HG03025 (cell line): ENCODE measurements at regions not wholly inside any gene's neighbourhood (a gene's known extent, or its start where the extent isn't known, plus 50 kb on each side); places are given as distances from the start of the nearest gene placed in this dataset.

Experiments
- ATAC-seq: cut with Tn5 transposase; IDR thresholded peaks from one replicate; pipeline ENCODE4 v1.9.1; 2021; ENCODE audit warnings: mild to moderate bottlenecking, moderate library complexity; ENCODE audit not compliant: unreplicated experiment, low FRiP score

DNA sequence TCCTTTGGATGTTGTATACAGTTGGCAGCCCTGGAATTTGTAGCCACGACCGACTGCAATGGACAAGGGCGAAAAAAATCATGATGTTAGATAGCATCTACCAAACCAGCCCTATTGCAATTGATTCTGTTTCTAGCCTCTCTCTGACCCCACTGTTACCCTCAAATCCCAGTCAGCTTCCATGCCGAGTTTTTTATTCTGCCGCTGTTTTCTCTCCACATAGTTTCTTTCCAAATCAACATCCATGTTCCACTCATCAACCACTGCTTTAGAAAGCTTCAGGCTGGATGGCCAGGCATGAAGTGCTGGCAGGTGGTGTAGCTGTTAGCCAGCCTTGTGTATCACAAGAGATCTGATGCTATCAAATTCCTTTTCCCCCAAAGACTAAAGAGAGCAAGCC, 272.8 kb downstream of the FIGN start:
- ATAC-seq, result no peak

DNA sequence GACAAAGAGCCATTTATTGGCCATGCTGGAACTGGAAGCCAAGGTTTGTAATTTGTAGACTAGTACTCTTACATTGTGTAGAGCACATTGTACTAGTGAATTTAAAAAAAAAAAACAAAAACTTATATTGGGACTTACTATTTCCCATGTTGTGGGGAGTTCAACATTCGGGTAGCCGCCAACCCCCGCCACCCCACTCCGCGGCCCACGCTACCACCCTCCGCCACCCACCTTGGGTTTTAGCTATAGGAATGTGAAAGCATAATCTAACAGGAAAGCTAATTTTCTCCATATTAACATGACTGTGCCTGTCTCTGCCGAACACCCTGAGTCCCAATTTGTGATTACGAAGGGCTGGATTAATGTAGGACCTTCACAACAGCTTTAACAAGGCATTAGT, 275.8 kb downstream of the FIGN start:
- ATAC-seq, result no peak

DNA sequence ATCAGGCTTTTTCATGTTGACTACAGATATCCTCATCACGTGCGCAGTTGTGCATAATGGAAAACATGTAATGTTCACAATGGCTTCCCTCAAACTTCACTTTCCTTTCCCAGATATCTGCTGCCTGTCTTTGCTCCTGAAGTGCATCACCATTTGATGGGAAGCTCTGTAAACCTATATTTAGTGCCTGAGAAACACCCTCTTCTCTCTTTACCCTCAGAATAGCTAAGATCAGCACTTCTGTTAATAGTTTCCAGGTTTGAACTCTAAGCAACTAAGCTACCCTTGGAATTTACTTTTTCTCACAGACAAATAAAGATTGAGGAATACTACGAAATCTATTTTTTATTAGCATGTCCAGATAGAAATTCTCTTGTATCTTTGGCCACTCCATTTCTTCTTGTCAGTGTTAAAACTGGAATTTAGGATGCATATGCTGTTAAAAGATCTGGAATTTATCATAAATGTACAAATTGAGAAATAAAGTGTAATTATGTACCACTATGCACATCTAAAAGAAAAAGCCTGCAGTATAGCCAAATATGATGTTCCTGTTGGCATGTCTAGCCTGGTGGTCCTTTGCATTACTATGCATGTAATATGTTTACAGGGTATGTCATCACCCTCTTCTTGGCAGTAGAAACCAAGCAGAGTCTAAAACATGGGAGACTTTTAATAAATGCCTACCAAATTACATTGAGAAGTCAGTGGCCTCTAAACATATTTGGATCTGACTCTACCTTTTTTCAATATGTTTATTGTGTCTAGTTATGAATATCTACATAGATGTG, 278.7 kb downstream of the FIGN start:
- no peak for ATAC-seq

DNA sequence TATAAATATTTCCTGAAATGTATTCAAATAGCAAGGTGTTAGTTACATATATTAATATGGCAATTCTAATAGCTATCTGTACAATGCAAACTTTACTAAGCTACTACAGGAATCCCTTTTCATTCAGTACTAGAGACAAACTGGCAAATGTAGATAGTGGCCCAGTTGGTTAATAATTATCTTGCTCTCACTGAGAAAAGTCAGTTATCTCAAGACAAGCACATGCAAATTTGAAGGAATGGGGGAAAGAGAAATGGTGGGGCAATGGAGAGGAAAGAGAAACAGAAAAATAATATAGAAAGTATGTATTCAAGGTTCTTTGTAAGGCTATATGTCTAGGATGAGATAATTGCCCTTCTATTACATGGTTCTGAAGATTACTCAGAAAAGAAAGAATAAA, 280.0 kb downstream of the FIGN start:
- peak; percentile 70 for ATAC-seq

DNA sequence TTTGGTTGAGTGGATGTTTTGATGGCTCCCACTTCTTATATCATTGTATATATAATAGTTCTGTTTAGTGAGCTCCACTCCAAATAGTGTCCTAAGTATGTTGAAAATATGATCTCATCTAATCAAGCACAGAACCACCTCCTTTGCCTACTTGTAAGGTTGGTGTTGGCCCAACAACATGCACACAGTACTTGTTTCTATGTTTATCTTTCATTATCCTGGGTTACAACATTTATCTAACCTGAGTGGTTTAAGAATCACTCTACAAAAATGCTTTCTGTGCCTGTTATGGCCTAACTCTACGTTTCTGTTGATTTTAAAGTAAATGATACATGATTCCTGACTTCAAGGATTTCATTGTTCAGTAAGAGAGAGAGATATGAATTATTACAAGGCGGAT, 281.9 kb downstream of the FIGN start:
- no peak for ATAC-seq

DNA sequence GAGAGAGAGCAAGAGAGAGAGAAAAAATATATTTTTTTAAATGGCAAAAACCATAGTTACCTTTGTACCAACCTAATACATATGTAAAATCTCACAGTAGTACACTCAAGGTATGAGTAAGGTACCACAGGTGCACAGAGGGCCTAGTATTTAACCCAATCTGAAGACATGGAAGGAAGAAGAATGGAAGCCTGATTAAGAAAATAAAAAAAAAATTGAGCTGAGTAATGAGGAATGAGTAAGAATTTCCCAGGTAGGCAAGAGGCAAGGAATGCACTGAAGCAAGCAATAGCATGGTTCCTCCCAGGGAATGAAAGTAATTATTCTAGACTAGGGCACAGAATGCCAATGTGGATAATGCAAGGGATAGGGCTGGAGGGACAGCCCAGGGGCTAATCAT, 294.2 kb downstream of the FIGN start:
- ATAC-seq, result no peak

DNA sequence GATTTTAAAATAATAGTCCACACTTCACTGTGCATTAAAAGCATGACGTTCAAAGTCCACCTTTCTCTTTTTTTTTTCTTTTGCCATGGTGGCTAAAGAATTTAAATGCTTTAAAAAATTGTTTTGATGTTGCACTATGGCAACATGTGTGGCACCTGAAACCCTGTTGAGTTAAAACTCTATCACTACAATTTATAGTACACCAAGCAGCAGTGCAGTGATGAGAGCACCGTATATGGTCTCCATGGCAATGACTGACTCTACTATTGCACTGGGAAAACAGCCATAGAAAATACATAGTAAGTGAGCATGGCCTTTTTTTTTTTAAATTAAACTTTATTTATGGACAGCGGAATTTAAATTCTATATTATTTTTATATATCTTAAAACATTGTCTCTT, 298.8 kb downstream of the FIGN start:
- ATAC-seq, result no peak

DNA sequence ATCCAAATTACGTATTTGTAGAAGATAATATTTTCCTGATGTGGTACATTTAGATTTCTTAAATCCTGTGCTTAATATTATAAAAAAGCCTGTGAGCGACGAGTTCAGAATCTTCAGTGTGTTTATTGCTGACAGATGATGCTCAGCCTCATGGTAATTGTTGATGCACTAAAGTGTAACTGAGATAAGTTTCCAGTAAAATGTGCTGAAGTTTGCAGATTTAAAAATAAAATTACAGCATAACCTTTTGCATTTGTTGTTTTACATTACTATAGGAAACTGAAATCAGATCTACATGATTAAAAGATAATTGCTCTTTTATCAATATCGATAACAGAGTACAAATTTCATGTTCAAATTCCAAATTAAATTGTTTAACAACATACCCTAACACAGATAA, 307.6 kb downstream of the FIGN start:
- ATAC-seq, result no peak

DNA sequence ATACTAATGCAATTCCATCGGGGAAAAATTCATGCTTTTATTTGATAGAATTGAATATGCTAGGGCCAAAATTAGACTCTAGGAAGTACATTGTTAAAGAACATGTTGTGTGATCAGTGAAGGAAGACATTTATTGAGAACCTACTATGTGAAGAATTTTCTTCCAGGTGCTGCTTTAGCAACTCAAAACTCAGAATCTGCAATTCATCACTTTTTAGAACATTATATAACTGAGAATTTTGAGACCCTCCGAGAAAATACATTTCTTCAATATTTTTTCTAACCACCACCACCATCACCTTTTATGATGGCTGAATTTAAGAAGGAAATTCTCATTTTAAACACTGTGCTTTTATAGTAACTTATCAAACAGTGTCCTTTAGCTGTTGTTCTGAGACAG, 315.2 kb downstream of the FIGN start:
- no peak for ATAC-seq

DNA sequence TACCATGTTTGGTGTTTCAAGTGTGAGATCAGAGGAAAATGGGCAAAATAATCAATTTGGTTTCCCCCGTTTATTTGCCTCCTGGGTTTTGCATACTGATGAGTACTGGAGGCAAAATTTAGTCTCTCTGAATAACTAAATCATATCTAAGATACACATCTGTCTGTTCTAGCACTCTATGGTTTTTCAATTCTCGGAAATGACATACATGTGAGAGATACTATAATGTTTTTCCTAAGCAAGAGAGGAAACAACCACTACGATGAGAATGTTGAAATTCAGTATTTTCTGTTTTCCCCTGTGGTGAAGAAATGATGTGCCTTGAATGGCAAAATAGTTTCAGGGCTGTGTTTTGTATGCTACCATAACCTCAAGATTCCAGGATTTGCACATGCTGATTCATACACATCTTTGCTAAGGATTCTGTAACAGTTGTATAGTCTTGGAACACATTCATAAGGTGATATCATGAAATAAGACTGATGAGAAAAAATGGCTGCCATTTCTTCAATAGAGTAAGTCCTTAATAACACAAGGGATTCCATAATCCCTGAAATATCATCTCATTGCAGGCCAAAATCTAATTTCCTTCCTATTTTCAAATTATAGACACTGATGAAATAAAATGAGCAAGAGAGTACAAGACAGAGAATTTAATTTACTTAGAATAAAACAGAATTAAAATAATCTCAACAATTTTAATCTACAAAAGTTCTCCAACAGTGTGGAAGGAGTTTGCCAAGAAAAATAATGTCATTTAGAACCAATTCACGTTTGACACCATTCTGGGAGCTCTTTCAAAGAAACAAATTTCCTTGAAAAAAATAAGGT, 316.6 kb downstream of the FIGN start:
- ATAC-seq, result no peak

DNA sequence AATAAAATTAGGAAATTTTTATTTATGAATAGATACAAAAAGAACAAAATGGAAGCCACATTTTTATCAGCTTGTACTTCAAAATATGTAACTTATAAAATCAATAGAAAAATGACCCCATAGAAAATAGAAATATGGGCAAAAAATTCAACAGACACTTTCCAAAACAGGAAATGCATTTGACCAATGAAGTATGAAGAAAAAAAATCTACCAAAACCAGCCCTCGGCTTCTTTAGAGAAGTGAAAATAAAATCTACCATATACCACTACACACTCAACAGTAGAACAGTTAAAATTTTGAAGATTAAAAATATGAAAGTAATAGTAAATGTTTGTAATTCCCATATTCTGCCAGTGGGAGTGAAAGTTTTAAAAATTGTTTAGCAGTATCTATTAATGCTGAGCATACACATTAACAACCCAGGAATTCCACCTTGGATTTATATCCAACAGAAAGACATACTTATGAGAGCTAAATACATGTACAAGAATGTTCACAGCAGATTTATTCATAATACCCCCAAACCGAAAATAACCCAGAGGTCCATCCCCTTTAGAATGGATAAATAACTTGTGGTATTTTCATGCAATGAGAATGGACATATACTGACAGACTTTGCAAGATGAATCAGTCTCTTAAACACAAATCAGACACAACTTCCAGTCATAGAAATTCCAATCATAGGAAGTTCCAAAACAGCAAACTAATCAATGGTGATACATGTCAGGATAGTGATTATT, 318.0 kb downstream of the FIGN start:
- ATAC-seq, result peak; percentile 65

DNA sequence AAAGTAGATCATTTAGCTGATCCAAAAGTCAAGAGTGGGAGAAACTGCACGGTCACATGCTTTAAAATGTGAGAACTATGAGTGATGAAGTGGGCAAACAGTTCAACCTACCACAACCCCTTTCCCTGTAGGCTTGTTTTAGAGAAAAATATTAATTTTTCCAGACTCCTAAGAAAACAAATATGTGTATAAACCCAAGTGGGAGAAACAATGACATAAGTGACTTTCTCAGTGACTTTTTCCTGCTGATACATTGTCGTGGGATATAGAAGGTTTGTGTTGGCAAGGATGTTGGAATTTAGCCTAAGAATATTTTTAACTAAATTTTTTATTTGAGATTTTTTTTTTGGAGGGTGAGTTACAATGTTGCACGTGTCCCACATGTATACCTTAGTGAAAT, 321.7 kb downstream of the FIGN start:
- ATAC-seq, result no peak

DNA sequence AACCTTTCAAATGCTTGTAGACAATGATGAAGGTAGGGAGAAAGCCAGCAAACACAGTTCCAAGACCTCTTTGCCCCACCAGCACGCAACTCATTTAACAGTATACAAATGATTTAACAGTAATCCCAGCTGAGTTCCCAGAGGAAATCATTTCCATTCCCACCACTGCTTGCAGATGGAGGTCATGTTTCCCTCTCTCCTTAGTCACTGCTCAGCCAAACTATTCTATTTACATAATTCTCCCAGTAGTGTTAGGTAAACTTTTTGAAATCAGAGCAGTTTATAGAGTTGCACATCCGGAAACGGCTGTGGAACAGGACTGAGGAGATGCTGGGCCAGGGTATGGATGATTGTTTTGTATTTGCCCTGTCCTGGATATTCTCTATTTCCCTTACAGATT, 328.5 kb downstream of the FIGN start:
- ATAC-seq, result no peak

DNA sequence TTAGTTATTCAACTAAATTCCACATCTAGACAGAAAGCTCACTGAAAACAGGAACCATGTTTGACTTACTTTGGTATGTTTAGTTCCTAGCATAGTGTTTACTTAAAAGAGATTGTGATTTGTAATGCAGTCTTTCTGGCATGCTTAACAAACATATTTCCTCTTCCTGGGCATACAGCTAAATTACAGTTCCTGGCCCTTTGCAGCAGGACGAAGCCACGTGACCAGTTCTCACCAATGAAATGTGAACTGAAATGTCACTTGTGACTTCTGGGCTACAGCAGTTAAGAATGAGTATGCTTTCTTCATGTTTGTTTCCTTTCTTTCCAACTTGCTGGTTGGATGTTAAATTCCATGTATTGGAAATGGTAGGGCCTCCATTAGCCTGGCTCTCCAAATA, 330.5 kb downstream of the FIGN start:
- no peak for ATAC-seq

DNA sequence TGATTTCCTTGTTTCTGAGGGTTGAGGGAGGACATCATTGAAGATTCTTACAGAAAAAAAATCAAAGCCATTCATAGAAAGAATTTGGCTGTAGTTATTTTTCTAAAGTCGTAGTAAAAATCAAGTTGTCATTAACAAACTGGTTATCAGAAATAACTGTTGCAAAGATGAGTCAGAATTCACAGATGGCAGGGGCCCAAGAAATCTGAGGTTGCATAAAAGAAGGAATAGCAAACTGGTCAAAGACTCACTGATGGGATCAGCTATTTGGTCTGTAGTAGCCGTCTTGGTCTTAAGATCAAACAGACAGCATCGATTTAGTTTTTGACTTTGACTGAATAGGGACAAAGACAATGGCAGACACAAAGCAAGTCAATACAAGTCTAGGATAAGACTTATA, 334.3 kb downstream of the FIGN start:
- ATAC-seq, result no peak

DNA sequence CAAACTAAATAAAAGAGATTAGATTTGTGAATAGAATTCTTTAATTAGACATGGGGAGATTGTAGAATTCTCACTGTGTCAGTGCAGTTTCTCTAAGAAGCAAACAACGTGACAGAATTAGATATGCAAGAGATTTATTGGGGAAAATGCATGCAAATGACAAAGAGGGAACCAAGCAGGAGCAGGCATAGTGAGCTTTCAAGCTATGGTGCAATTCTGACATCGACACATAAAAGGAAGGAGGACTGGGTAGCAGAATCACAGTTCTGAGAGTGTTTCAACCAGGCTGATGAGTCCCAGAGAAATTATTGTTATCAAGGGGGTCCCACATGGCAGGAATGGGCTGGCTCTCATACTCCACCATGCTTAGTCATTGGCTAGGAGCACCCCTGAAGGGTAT, 338.4 kb downstream of the FIGN start:
- no peak for ATAC-seq

DNA sequence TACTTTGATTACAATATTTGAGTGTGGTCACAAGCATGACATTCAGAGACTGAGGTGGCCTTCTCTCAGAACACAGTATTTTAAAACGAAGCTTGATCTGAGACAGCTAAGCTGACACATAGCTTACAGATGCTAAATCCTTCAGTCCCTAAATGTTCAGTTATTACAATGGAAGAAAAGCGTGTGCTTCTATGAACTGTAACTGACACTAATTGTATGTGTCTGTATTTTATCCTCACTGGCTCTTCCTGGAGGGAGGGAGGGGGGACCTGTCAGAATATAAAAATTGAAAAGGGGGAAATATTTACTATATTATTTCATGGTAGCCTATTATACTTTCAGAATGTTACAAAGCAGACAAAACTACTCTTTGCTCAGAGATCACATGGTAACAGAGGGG, 340.2 kb downstream of the FIGN start:
- no peak for ATAC-seq

DNA sequence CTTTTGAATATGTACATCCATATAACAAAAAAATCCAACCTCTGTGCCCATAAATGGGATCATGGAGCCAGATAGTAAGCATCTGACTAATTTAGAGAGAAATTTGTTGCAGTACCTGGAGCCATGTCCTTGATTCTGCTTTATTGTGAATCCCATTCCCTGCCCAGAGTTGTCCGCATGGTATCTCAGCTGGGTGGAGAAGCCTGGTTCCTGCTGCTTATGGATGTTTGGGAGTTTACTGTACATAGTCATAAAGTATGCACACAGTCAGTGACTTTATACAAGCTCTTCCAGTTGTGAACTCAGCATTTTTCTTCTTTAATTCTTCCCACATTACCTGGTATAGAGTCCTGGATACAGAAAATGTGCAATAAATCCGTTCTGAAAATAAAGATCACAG, 346.0 kb downstream of the FIGN start:
- ATAC-seq, result no peak

DNA sequence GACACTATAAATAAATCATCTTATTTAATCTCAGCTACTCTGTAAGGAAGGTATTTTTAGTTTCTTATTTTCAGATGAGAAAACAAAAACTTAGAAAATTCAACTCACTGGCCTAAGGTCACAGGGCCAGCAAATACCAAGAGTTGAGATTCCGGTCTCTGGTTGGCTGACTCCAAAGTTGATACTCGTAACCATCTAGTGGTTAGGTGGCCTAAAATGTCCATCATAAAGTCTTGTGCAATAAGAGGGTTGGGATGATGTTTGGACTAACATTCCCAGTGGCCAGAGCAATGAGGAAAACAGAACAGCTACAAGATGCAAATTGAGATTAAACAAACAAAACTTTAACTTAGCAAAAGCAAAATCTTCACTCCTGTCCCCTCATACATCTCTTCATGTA, 360.3 kb downstream of the FIGN start:
- no peak for ATAC-seq

DNA sequence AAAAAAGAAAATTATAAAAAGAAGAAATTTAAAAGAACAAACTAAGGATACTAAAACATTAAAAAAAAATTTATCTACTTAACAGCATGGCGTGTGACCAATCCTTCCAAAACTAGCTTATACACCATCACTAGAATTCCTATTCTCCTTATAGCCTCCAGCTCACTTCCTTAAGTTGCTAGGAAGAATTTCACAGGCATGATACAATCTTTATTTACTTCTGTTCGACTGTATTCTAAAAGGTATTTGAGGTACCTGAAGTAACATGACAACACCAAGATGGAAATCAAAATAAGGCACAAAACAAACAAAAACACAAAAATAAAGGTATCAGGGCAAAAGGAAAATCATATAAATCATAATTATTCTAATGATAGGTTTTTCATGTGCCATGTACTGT, 360.7 kb downstream of the FIGN start:
- ATAC-seq, result no peak

DNA sequence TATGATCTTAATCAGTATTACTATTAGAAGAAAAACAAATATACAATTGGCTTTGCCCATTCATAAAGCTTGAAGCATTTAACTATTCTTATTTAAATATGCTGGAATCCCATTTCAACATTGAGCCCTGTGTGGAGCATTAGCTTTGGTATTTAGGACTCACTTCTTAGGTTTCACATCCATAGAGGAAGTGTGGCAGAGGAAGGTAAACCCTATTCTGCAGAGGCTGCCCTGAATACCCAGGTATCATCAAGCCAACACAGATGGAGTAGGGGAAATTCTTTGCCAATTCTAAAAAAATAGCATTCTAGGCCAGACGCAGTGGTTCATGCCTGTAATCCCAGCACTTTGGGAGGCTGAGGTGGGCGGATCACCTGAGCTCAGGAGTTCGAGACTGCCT, 361.5 kb downstream of the FIGN start:
- no peak for ATAC-seq
